ENCODE measurements at regions not wholly inside any gene's neighbourhood (a gene's known extent, or its start where the extent isn't known, plus 50 kb on each side); places are given as distances from the start of the nearest gene placed in this dataset.

DNA sequence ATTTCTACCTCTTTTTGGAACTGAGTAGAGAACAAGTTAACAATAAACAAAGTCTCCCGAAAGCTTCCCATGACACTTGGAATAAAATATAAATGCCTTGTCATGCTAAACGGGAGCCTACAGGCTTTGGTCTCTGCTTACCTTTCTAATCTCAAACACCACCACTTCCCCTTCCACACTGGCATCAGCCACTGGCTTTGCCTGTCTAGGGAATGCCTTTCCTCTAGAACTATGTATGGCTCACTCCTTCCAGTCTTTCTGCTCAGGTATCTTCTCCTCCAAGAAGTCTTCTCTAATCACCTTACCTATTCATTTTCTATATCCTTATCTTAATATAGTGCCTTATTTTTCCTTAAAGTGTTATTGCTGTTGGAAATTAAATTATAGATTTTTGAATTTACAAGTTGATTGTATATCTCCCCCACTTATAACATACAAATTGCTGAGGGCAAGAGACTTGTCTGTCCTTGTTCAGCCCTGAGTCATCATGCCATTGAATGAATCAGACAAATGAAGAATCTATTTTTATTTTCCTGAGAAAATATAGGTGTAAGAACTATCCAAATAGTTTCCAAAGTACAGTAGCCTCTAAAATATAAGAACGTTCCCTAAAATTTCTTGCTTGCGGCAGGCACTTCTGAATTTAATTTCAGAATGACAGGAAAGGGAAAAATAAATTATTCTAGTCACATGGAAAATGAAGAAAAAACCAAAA is 119.2 kb downstream of the TM2D1 start:
- Mint-ChIP-seq H3K9me3 (no peaks in the 10 kb centered on the region), H3K4me3 (no peak overlapping the region), H3K27me3 (ENCODE audit: low read depth) (no peaks in the 10 kb centered on the region), H3K27ac (no peak overlapping the region), H3K4me1 (peaks cover 10% of the 10 kb centered on the region), H3K36me3 (no peaks in the 10 kb centered on the region)
- CTCF ChIA-PET, result no interaction called here
- TF ChIP-seq ZNF121 (CRISPR knock-in tag; IDR thresholded peaks at IDR 0.05) (no peak), TCF7 (CRISPR knock-in tag; IDR thresholded peaks at IDR 0.05; ENCODE audit: low read depth) (no peak), GTF2I (CRISPR knock-in tag; conservative IDR thresholded peaks at IDR 0.05) (no peak), RELA (CRISPR knock-in tag; IDR thresholded peaks at IDR 0.05; ENCODE audit: borderline replicate concordance) (no peak), JAZF1 (CRISPR knock-in tag; IDR thresholded peaks at IDR 0.05) (no peak), ZBTB43 (CRISPR knock-in tag; IDR thresholded peaks at IDR 0.05) (no peak), AFF4 (CRISPR knock-in tag; IDR thresholded peaks at IDR 0.05; ENCODE audit: borderline replicate concordance) (no peak), TEAD4 (CRISPR knock-in tag; IDR thresholded peaks at IDR 0.05) (no peak), ZNF138 (CRISPR knock-in tag; conservative IDR thresholded peaks at IDR 0.05) (no peak), CDX4 (CRISPR knock-in tag; IDR thresholded peaks at IDR 0.05; ENCODE audit: borderline replicate concordance) (no peak), RORB (CRISPR knock-in tag; IDR thresholded peaks at IDR 0.05) (no peak), FOXP1 (CRISPR knock-in tag; IDR thresholded peaks at IDR 0.05; ENCODE audit: borderline replicate concordance) (no peak), JUN (CRISPR knock-in tag; IDR thresholded peaks at IDR 0.05) (no peak), ZBTB21 (CRISPR knock-in tag; IDR thresholded peaks at IDR 0.05; ENCODE audit: borderline replicate concordance) (no peak)
- TF ChIP-seq, protein P1, sequence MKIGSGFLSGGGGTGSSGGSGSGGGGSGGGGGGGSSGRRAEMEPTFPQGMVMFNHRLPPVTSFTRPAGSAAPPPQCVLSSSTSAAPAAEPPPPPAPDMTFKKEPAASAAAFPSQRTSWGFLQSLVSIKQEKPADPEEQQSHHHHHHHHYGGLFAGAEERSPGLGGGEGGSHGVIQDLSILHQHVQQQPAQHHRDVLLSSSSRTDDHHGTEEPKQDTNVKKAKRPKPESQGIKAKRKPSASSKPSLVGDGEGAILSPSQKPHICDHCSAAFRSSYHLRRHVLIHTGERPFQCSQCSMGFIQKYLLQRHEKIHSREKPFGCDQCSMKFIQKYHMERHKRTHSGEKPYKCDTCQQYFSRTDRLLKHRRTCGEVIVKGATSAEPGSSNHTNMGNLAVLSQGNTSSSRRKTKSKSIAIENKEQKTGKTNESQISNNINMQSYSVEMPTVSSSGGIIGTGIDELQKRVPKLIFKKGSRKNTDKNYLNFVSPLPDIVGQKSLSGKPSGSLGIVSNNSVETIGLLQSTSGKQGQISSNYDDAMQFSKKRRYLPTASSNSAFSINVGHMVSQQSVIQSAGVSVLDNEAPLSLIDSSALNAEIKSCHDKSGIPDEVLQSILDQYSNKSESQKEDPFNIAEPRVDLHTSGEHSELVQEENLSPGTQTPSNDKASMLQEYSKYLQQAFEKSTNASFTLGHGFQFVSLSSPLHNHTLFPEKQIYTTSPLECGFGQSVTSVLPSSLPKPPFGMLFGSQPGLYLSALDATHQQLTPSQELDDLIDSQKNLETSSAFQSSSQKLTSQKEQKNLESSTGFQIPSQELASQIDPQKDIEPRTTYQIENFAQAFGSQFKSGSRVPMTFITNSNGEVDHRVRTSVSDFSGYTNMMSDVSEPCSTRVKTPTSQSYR (CRISPR knock-in tag; IDR thresholded peaks at IDR 0.05), result no peak
- TF ChIP-seq, protein P2, sequence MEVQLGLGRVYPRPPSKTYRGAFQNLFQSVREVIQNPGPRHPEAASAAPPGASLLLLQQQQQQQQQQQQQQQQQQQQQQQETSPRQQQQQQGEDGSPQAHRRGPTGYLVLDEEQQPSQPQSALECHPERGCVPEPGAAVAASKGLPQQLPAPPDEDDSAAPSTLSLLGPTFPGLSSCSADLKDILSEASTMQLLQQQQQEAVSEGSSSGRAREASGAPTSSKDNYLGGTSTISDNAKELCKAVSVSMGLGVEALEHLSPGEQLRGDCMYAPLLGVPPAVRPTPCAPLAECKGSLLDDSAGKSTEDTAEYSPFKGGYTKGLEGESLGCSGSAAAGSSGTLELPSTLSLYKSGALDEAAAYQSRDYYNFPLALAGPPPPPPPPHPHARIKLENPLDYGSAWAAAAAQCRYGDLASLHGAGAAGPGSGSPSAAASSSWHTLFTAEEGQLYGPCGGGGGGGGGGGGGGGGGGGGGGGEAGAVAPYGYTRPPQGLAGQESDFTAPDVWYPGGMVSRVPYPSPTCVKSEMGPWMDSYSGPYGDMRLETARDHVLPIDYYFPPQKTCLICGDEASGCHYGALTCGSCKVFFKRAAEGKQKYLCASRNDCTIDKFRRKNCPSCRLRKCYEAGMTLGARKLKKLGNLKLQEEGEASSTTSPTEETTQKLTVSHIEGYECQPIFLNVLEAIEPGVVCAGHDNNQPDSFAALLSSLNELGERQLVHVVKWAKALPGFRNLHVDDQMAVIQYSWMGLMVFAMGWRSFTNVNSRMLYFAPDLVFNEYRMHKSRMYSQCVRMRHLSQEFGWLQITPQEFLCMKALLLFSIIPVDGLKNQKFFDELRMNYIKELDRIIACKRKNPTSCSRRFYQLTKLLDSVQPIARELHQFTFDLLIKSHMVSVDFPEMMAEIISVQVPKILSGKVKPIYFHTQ (CRISPR knock-in tag; IDR thresholded peaks at IDR 0.05), result no peak
- TF ChIP-seq, protein P3, sequence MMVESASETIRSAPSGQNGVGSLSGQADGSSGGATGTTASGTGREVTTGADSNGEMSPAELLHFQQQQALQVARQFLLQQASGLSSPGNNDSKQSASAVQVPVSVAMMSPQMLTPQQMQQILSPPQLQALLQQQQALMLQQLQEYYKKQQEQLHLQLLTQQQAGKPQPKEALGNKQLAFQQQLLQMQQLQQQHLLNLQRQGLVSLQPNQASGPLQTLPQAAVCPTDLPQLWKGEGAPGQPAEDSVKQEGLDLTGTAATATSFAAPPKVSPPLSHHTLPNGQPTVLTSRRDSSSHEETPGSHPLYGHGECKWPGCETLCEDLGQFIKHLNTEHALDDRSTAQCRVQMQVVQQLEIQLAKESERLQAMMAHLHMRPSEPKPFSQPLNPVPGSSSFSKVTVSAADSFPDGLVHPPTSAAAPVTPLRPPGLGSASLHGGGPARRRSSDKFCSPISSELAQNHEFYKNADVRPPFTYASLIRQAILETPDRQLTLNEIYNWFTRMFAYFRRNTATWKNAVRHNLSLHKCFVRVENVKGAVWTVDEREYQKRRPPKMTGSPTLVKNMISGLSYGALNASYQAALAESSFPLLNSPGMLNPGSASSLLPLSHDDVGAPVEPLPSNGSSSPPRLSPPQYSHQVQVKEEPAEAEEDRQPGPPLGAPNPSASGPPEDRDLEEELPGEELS (CRISPR knock-in tag; IDR thresholded peaks at IDR 0.05), result no peak
- POLR2A ChIA-PET, result no interaction called here
- ATAC-seq, result no peak
- DNase-seq (ENCODE audit: low spot score), result no peak
